Glomerular visceral epithelial cell (primary cell): ENCODE measurements at regions not wholly inside any gene's neighbourhood (a gene's known extent, or its start where the extent isn't known, plus 50 kb on each side); places are given as distances from the start of the nearest gene placed in this dataset.

ENCODE experiments used
- DNase-seq: peaks from one replicate; pipeline ENCODE4 v3.0.0-alpha.2; 2016; ENCODE audit errors: extremely low spot score

DNA sequence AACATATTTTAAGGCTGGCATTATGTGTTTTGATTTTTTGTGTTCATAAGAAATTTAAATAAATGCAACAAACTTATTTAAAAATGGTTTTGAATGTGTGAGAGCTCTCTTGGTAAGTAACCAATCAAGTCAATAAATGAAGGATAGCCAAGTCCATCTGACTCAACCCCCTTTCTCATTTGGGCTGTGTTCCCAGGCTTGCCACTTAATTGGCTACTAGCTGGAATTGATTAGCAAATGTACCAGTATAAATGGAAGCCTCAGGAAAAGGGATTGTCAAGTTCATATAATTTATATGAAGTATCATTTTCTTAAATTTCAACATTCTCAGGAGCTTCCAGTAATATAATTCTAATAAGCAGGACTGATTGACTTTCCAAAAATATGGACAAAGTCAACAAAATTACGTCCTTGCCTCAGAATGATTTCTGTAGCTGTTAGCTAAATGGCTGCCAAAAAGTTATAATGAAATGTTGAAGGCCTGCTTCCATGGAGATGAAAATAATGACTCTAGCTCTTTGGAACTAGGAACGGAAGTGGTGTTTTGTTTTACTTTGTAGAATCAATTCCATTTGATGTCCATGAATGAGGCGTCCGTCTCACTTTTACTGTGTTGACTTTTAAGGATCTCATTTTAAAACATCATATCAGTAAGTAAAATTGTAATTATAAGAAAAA, 614.9 kb downstream of the CDH26 start:
- no peak for DNase-seq

DNA sequence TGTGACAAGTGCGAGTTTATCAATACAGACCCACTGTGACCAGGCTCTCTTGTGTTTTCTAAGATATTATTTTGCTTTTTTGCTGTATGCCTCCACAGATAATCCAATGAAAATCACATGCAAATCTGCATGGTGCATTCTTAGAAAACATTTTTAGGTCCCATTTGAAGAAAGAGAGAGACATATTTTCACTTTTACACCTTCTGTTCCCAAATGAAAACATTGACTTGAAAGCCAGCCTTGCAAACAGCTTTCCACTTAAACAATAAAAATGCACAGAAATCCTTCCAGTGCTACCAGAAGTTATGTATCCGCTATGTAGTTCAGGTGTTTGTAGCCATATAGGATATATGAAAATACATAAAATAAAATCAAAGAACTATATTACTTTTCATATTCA, 618.0 kb downstream of the CDH26 start:
- DNase-seq: no peak

DNA sequence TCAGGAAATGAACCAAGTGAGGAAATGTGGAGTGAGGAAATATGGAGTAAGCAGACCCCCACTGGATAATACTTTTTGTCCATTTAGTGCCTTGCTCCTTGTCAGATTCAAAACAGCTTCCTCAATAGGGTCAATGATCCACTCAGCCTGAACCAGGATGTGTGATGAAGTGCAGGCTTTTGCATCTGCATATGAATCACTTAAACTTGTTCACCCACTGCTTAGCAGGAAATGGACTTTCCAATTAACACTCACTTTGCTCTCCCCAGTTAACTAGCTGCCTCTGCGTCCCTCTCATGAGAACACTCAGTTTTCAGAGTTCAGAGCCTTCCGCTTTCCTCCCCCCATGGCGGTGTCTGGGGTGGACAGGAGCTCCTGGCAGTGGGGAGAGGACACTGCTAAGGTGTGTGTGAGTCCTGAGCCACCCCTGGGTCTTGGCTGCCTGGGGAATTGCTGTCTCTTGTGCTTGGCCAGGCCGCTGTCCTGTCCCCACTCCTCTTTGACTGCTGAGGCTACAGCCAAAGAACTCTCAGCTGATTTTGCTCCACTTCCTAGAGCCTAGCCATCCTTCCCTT, 621.8 kb downstream of the CDH26 start:
- DNase-seq: no peak

DNA sequence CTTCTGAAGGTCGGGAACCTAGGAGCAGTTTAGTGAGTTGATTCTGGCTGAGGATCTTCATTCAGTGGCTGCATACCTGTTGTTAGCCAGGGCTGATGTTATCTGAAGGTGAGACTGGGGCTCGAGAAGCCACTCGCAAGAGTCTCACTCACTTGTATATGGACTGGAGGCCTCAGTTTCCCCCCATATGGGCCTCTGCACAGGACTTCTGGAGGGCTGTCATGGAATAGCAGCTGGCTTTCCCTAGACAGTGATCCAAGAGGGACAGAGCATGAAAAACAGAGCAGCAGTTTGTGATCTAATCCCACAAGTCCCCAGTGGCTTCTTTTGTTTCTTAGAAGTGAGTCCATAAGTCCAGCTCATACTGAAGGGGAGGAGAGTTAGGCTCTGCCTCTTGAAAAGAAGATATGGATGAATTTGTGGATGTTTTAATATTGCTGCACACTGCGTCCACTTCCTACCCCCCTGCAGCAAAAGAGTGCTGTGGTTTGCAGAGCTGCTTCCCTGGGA, 623.4 kb downstream of the CDH26 start:
- no peak for DNase-seq

DNA sequence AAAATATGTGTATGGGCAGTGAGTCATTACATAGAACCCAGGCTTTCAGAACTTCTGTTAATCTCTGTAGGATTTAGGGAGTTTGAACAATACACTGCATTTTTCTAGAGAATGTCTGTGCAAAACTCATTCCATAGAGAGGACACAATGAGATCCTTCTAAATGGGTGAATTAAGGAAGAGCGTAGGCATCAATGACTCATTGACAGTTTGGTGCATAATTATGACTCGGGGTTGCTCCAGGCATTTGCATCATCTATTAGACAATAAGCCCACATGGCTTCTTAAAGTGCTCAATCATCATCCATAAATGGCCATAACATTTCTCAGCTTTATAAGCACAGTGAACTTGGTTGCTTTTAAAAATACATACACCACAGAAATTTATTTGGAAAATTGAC, 625.5 kb downstream of the CDH26 start:
- DNase-seq: no peak

DNA sequence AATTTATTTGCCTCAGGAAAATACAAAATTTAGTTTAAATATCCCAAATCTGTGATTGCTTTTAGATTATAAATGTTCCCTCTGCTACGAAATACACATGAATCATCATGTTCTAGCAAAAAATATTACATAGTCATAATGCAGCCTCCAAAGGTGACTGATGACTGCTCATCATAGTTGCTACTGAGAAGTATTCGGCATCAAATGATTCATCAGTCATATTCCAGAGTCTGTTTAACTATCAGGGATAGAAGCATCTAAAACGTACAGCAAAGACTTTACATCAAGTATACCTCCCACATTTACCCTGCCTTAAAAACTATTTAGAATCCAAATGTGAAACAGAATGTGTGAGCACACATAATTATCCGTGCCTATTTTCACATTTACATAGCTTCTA, 626.0 kb downstream of the CDH26 start:
- DNase-seq: no peak

DNA sequence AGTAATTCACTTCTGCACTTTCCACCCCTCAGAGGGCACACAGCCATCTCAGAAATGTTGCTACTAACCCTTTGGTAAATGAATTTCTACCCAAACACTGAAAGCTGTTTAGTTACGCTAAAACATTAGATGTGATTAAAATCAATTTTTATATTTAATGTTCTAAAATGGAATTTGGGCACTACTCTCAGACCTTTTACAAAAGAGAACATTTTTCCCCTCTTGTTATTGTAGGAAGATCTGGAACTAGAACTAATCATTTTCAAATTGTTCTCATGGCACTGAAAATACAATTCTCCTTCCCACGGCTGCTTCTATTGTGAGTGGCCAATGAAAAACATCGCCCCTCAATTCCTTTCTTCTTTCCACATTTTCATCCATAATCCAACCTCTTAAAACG, 627.4 kb downstream of the CDH26 start:
- DNase-seq: no peak

DNA sequence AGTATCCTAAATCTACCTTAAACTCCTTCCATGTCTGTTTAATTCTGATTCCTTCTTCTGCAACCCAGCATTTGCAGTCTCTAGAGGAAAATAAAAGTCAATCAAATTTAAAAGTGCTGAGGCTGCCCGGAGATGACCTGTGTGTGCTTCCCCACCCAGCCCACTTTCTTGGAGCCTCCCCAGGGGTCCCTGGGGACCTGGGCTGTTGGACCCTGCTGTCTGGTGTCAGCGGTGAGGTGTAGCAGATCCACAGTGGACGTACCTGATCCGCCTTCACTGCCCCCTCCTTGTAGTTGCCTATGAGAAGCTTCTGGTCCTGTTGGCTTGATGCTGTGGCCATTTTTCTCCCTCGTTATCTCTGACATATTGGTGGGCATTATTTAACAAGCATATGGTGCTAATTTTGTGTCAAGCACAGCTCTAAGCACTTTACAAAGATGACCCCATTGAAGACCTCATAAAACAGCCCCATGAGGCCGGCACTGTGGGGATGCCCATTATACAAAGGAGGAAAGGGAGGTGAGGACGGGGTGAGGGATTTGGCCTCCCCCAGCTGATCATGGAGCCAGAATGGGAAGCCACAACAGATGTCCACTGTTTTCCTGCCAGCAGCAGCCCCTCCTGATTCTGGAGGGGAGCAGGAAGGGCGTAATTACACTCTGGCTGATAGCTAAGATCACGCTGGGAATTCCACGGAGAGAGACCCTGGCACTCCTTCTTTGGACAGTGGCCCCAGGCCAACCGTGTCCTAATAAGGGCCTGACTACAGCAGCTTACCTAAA, 628.2 kb downstream of the CDH26 start:
- no peak for DNase-seq

DNA sequence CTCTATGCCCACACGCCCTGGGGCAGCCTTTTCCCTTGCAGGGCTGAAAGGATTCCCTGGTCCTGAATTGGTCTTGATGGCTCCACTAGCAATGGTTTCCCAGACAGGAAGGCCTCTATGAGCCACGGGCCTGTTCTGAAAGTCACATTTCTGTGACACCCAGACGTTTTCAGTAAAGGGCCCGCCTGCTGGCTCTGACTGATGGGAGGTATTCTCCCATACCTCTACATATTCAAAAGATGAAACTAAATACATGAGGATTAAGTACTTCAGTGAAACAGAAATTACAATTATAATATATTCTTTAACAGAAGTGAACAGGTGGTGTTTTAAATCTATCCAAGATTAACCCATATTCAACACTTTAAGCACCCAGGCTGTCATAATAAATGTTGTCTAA, 629.8 kb downstream of the CDH26 start:
- no peak for DNase-seq

DNA sequence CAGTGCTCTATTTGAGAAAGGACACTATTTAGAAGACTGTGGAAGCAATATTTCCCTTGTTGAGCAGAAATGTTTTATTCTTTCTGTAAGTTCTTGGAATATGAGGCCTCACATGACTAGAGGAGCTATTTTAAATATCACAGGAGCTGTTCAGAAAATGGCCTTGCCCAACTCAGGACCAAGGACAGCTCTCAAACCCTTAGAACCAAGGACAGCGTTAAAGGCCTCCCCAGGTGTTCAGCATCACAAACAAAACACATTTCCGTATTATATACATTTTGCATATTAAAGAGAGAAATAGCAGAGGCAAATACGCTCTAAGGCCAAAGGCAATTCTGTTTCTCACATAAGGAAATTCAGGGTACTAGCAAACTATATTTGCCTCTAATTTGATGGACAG, 631.4 kb downstream of the CDH26 start:
- DNase-seq: no peak

DNA sequence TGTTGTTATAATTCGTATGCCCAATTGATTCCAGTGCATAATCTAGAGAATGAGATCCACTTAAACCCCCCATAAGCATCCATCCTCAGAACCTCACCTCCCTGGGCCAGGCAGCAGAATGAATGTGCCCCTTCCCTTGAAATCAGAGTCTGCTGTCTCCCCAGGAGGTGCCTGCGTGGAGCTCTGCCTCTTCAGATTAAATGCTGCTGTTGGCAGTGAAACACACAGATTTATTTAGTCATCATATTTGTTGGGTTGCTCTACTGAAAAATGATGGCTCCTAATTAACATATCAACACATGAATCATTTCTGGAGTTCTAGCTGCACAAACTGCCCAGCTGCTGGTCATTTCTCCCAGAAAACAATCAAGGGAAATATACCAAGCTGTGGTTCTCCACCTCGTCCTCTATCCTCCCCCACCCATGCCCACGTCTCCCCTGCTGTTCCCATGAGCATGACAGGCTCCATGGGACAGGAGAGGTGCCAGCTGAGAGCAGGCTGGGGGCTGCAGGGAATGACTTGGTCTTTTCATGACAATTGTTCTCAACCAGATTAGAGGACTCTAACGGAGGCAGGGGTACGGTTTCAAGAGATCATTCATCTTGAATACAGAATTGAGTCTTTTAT, 633.1 kb downstream of the CDH26 start:
- DNase-seq: no peak

DNA sequence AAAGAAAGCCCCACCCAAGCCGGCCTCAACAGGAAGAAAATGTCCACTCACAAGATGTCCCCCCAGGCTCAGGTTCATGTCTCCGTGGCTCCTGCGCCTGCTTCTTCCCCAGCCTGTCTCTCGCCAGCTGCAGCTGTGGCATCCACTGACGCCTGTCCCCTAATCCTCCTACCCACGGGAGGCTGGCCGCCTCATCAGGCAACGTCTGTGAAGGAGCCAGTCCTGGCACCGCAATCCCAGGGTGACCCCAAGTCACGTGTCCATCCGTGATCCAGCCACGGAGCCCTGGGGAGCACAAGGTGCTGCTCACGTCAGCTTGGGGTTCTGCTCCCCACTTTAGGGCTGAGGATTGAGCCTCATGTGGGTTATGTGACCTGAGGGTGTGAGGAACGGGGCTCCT, 640.3 kb downstream of the CDH26 start:
- DNase-seq: no peak

DNA sequence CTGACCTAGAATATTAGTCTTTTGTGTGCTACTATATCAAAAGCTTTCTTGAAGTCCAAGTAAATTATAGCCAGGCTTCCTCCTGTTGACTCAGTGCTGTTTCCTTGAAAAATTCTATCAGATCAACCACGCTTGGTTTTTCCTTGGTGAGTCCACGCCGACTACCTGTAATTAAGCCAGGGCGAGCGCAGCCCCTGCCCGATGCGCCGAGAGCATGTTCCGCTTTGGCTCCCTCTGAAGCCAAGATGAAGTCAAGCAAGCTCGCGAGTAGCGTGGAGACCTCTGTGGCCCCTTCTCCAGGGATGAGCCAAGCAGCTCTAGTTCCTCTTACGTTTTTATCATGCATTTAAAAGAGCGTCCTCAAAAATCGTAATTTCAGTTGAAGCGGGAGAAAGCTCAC, 641.2 kb downstream of the CDH26 start:
- DNase-seq: no peak

DNA sequence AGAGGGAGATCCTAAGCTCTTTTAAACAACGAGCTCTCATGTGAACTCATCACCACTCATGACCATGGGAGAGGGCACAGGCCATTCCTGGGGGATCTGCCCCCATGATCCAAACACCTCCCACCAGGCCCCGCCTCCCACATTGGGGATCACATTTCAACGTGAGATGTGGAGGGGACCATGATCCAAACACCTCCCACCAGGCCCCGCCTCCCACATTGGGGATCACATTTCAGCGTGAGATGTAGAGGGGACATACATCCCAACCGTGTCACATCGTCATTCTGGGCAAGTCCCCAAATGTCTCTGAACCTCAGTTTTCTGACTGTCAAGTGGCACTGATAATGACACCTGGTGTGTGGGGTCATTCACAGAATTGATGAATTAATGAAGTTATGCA, 641.8 kb downstream of the CDH26 start:
- no peak for DNase-seq

DNA sequence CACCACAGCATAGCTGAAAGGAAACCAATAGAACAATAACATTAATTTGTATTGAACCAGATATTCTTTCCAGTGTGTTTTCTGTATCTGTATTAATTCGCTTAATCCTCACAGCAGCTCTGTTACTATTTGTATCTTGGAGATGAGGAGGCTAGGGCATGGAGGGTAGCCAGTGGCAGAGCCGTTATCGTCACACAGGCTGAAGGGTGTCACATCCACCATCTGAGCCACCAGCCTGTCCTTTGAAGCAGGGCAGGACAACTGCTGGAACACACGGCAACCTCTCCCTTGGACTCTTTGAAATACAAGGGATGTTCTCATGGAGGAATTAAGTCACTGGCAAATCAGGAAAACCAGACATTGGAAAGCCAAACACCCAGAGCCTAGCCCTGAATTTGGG, 628.0 kb upstream of the CDH4 start:
- no peak for DNase-seq

DNA sequence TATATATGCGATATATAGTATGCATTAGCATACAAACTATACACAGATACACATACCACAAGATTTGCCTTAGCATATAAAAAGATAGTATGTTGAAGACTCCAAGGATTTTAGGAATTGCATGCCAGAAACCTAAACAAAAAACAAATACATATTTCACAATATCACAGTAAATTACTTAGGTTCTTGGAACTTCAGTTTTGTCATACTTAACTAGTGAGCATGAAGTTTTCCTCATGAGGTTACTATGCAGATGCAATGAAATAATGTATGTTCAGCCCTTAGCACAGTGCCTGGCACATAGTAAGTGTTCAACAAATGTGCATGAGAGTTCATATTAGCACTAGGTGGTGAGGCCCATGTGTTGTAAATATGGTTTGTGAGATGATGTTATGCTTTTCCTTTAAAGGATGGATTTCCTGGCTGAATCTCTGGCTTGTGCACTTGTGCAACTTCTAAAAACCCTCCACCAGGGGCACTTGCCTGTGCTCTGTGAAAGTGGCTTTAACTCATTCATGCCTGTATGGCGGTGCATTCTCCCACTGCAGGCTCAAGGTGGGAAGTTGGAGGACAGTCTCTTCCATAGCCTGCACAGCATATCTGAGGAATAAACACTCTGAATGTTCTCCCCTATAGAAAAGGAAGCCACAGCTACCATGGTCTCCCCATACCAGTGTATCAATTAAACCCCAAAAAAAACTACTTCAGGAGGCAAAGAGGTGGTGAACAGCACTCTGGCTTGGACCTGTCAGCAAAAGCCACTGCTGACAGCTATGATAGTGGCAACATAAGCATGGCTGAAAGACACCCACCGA, 624.1 kb upstream of the CDH4 start:
- no peak for DNase-seq

DNA sequence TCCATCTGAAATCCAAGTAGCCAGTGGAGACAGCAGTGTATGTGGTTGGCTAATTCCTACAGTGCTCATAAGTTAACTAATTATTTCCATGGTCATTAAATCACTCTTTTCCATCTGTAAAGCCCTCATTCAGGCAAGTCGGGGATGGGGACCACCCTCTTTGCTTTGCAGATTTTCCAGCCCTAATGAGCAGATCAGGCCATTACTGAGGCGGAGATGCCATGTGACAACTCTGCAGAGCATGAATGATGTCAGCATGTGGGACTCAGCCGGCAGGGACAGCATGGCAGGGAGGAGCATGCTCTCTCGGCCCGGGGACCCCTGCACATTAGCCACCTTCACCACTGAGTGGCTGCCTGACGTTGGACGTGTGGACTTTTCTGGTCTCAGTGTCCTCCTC, 623.3 kb upstream of the CDH4 start:
- DNase-seq: no peak

DNA sequence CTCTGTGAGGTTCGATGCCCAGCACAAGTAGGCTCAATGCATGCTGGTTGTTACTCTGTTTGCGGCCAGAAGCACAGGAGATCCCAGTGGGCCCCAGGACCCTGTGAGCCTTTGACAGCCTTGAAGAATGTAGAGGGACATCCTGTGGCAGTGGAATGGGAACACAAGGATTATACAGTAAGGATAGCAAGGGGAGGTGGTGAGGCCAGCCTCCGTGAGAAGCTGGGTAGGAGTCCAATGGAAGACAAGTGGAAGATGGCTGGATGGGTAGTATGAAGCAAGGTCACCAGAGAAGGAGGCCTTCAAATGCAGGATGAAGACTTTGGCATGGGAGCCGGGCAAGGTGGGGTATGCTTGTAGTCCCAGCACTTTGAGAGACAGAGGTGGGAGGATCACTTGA, 622.9 kb upstream of the CDH4 start:
- no peak for DNase-seq

DNA sequence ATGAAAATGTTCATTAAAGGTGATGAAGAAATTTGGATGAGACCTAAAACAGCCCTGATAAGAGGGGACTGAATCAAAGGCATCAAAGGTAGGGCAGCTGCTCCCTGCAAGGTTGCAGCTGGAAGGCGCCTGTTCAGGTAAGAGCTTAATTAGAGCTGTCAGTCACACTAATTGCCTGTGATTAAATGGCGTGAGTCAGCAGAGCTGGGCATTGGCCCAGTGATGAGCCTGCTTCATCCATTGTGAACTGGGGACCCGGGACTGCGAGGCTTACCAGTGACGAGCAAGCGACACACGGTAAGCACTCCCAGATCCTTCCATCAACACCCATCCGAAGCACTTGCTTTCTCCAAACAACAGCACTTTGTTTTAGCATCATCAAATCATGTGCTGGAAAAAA, 621.5 kb upstream of the CDH4 start:
- DNase-seq: no peak

DNA sequence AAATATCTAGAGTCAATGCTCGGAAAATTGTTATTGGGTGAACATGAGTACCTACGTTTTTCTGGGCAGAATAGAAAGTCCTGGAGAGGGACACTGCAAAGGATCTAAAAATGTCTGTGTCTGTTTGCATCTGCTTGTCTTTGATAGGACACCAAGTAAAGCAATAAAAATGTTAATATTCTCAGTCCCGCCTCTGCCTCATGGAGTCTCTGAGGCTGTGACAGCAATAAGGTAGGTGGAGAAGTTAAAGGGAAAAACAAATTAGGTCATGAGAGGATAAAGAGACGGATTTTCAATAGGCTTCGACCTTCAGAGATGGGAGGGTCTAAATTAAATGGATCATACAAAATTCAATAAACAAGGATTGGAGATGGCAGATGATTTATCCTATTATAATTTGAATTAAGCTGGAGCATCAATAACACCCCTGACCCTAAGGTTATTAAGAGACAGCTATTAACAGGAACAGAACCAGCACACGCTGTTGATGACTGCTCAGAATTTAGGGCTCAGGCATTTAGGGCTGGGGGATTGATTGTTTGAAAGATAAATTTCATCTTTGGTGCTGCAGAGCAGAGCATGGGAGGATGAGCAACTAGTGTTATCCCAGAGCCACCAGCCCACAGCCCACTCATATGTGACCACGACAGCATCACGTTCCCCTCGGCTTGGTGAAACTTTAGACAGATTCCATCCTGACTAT, 620.3 kb upstream of the CDH4 start:
- DNase-seq: no peak
